ENCODE measurements at regions not wholly inside any gene's neighbourhood (a gene's known extent, or its start where the extent isn't known, plus 50 kb on each side); places are given as distances from the start of the nearest gene placed in this dataset.

DNA sequence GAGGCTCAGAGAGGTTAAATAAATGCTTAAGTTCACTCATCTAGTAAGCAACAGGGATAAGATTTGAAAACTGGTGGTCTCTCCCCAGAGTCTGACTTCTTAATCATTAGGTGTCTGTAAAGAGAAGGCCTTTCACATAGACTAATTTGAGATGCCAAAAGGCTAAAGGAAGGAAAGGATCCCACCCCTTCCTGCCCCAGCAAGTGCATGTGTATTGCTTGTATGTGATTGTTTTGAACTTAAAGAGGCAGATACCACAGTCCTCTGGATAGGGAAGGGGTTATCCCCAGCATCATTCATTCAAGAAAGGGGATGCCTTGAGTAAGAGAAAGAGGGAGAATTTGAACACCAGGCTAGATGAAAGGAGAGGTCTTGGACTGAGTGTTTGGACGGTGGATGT lies 192.0 kb downstream of the OGFRL1 start:
- Histone ChIP-seq H3K4me1 (peaks cover 57% of the 10 kb centered on the region), H3K27me3 (ENCODE audit: low read depth) (no peaks in the 10 kb centered on the region), H3K9me3 (replicated peaks) (no peaks in the 10 kb centered on the region), H3K27ac (replicated peaks) (peak overlapping the region; percentile 76), H3K36me3 (no peaks in the 10 kb centered on the region), H3K4me3 (no peak overlapping the region)
- no peak for DNase-seq
- intact Hi-C loops (cut with micrococcal nuclease) = no loop called here
- TF ChIP-seq, protein P1, sequence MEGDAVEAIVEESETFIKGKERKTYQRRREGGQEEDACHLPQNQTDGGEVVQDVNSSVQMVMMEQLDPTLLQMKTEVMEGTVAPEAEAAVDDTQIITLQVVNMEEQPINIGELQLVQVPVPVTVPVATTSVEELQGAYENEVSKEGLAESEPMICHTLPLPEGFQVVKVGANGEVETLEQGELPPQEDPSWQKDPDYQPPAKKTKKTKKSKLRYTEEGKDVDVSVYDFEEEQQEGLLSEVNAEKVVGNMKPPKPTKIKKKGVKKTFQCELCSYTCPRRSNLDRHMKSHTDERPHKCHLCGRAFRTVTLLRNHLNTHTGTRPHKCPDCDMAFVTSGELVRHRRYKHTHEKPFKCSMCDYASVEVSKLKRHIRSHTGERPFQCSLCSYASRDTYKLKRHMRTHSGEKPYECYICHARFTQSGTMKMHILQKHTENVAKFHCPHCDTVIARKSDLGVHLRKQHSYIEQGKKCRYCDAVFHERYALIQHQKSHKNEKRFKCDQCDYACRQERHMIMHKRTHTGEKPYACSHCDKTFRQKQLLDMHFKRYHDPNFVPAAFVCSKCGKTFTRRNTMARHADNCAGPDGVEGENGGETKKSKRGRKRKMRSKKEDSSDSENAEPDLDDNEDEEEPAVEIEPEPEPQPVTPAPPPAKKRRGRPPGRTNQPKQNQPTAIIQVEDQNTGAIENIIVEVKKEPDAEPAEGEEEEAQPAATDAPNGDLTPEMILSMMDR (IDR thresholded peaks at IDR 0.05; ENCODE audit: borderline replicate concordance) = no peak

DNA sequence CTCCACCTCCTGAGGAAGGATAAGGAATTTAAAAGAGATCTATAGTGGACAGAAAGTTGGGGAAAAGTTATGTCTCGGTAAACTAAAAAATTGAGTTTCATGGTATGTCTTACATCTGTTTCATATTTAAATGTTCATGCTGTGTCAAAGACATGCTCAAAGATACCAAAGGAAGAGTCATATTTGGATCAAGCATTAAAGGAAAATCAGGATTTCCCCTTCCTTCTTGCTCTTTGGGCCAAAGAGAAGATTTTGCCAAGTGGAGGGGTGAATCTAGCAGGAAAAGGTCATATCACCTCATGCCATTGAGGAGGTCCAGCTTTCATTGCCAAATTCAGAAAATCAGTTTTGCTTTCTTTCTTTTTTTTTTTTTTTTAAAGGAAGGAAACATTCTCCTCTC lies 192.4 kb downstream of the OGFRL1 start:
- TF ChIP-seq, protein P1 (IDR thresholded peaks at IDR 0.05; ENCODE audit: borderline replicate concordance) = no peak
- Histone ChIP-seq H3K9me3 (replicated peaks) (no peaks in the 10 kb centered on the region), H3K27me3 (ENCODE audit: low read depth) (no peaks in the 10 kb centered on the region), H3K27ac (replicated peaks) (peak overlapping the region; percentile 76), H3K4me3 (no peak overlapping the region), H3K36me3 (no peaks in the 10 kb centered on the region), H3K4me1 (peaks cover 53% of the 10 kb centered on the region)
- DNase-seq = no peak
- intact Hi-C loops (cut with micrococcal nuclease) = no loop called here

- Histone ChIP-seq H3K4me1 (peaks cover 51% of the 10 kb centered on the region), H3K27ac (replicated peaks) (peak overlapping the region; percentile 76), H3K9me3 (replicated peaks) (no peaks in the 10 kb centered on the region), H3K36me3 (no peaks in the 10 kb centered on the region), H3K4me3 (no peak overlapping the region), H3K27me3 (ENCODE audit: low read depth) (no peaks in the 10 kb centered on the region)
- TF ChIP-seq, protein P1 (IDR thresholded peaks at IDR 0.05; ENCODE audit: borderline replicate concordance) = no peak
- no peak for DNase-seq
- intact Hi-C loops (cut with micrococcal nuclease) = no loop called here
Measured at GRCh38 chr6:71481801-71482200, 193.2 kb downstream of the OGFRL1 start.

- DNase-seq = no peak
- intact Hi-C loops (cut with micrococcal nuclease) = no loop called here
- no peaks in the 10 kb centered on the region for H3K9me3 ChIP-seq (replicated peaks)
- TF ChIP-seq, protein P1 (IDR thresholded peaks at IDR 0.05; ENCODE audit: borderline replicate concordance) = peak; percentile 43
- no peak overlapping the region for H3K4me3 ChIP-seq
- peaks cover 47% of the 10 kb centered on the region for H3K4me1 ChIP-seq
- H3K27me3 ChIP-seq (ENCODE audit: low read depth) = no peaks in the 10 kb centered on the region
- no peaks in the 10 kb centered on the region for H3K36me3 ChIP-seq
- H3K27ac ChIP-seq (replicated peaks) = no peak overlapping the region
Measured at GRCh38 chr6:71482742-71483141, 194.1 kb downstream of the OGFRL1 start.

DNA sequence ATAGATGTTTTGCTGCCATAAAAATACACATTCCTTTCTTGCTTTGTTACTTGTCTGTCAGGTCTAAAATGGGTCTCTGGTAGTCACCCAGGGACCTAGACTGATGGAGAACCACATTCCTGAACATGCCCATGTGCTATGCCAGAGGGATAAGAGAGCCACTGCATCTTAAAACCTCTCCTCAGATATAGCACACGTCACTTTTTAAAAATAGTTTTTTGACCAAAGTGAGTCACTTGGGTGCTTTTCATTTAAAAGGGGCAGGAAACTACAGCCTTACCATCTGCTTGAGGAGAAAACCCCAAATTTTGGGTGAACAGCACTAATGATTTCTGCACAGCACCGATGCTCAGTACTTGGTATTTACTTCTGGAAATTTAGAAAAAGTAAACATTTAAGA lies 197.8 kb downstream of the OGFRL1 start:
- no peaks in the 10 kb centered on the region for H3K36me3 ChIP-seq
- TF ChIP-seq, protein P1 (IDR thresholded peaks at IDR 0.05; ENCODE audit: borderline replicate concordance) = no peak
- no peak overlapping the region for H3K4me3 ChIP-seq
- no peaks in the 10 kb centered on the region for H3K9me3 ChIP-seq (replicated peaks)
- no peak overlapping the region for H3K27ac ChIP-seq (replicated peaks)
- H3K4me1 ChIP-seq = peaks cover 13% of the 10 kb centered on the region
- DNase-seq = no peak
- intact Hi-C loops (cut with micrococcal nuclease) = no loop called here
- H3K27me3 ChIP-seq (ENCODE audit: low read depth) = no peaks in the 10 kb centered on the region

DNA sequence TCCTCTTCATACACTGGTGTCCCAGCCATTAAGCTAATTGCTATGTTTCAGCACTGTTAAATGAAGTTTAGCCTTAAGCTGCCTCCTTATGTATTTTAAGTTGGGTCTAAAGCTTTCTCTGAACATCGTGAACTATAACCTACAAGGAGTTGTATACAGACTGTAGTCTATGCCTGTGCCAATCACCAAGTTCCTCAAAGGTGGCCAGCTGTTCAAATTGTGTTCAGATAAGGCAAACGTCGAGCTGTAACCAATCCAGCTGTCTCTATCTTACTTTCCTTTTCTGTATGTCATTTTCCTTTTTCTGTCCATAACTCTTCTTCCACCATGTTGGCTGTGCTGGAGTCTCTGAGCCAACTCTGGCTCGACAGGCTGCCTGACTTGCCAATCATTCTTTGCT lies 199.6 kb downstream of the OGFRL1 start:
- no peaks in the 10 kb centered on the region for H3K36me3 ChIP-seq
- intact Hi-C loops (cut with micrococcal nuclease) = no loop called here
- no peak overlapping the region for H3K4me3 ChIP-seq
- TF ChIP-seq, protein P1 (IDR thresholded peaks at IDR 0.05; ENCODE audit: borderline replicate concordance) = no peak
- H3K9me3 ChIP-seq (replicated peaks) = no peaks in the 10 kb centered on the region
- H3K27me3 ChIP-seq (ENCODE audit: low read depth) = no peaks in the 10 kb centered on the region
- H3K27ac ChIP-seq (replicated peaks) = no peak overlapping the region
- DNase-seq = no peak
- no peaks in the 10 kb centered on the region for H3K4me1 ChIP-seq
